ENCODE measurements at regions not wholly inside any gene's neighbourhood (a gene's known extent, or its start where the extent isn't known, plus 50 kb on each side); places are given as distances from the start of the nearest gene placed in this dataset.

DNA sequence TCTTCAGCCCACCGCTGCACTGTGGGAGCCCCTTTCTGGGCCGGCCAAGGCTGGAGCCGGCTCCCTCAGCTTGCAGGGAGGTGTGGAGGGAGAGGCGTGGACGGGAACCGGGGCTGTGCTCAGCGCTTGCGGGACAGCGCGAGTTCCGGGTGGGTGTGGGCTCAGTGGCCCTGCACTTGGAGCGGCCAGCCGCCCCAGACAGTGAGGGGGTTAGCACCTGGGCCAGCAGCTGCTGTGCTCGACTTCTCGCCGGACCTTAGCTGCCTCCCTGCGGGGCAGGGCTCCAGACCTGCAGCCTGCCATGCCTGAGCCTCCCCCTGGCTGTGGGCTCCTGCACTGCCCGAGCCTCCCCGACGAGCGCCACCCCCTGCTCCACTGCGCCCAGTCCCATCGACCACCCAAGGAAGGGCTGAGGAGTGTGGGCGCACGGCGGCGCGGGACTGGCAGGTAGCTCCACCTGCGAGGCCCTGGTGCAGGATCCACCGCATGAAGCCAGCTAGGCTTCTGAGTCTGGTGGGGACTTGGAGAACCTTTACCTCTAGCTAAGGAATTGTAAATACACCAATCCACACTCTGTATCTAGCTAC, 92.9 kb upstream of the MAST4 start:
- no peak for FAIRE-seq

DNA sequence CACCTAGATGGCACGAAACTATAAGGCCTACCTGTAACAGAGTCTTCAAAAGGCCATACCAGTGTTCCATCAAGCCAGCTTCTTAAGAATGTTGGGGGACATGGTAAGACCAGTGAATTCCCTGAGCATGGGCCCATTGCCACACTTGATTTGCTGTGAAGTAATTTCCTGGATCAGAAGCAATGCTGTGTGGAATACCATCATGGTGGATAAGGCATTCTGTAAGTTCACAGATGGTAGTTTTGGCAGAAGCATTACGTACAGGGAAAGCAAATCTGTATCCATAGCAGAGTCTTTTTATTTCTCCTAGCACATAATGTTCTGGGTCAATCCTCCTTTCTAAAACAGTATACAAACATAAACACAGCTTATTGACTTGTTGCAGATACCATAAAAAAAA, 89.1 kb upstream of the MAST4 start:
- no peak for FAIRE-seq

DNA sequence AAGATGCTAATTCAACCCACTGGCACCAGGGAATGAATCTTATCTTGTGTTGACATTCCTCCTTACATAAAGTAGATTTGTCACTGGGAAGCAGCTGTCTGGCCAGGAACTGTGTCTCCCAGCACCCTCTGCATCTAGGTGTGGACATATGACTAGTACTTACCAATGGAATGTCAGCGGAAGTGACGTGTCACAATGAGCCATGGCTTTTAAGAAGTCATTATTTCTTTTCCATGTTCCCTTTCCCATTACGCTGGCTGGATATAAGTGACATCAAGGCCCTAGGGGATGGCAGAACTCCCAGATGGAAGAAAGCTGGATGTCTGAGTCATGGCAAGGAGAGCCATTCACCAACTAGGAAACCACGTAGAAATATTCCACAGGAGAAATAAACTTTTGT, 84.7 kb upstream of the MAST4 start:
- FAIRE-seq: no peak

DNA sequence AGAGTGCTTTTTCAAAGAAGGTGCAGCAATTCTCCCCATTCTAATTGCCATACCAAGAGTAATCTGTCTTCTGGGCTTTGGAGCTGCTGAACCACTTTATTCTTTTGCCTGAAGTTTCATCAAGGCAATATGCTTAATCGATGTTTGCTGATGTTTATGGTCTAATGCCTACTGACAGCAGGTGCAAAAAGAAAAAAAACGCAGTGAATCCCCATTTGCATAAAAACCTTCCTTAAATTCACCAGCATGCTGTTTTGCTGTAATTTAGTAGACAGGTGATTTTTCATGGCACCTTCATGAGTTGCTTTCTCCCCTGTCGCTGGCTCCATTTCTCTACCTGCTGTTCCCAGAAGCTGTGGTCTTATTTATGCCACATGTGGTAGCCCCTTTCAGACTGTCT, 83.1 kb upstream of the MAST4 start:
- FAIRE-seq: no peak

DNA sequence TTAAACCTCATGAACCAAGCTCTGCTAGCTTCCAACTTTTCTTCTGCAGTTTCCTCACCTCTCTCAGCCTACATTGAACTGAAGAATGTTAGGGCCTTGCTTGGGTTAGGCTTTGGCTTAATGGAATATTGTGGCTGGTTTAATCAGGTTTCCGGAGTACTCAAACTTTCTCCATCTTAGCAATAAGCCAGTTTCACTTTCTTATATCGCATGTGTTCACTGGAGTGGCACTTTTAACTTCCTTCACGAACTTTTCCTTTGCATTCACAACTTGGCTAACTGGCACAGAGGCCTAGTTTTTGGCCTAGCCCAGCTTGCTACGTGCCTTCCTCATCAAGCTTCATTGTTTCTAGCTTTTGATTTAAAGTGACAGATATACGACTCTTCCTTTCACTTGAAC, 81.0 kb upstream of the MAST4 start:
- FAIRE-seq: no peak

DNA sequence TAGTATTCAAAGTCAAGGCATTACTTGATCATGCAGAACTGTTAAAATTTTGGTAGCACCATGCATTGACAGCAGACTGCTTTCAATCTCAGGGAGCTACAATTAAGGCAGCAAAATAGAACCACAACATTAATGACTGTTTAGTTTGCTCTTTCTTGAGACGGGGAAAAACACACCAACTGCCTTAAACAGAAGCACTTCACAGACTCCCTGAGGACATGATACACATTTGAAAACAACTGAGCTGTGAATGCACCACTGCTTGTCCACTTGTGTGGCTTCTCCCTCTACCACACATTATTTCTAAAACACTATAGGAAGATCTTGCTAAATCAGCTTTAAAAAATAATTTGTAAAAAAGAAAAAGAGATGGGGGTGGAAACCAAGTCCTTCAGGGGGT, 79.6 kb upstream of the MAST4 start:
- FAIRE-seq: no peak

DNA sequence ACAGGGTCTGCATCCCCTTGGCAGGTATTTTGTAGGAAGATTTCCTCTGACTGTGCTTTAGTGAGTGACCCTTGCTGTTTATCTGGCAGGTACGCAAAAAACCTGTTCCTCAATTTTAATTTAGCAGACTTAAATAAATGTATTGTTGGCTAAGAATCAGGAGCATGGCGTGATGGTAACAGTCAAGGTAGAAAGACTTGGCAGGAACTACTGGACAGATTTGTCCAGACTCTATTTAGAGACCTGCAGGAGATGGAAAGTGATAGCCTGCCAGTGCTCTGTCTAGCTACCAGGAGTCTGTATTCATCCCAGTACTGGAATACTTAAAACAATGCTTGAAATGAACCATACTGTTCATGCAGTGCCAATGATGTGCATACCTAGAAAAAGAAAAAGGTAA, 78.8 kb upstream of the MAST4 start:
- no peak for FAIRE-seq

DNA sequence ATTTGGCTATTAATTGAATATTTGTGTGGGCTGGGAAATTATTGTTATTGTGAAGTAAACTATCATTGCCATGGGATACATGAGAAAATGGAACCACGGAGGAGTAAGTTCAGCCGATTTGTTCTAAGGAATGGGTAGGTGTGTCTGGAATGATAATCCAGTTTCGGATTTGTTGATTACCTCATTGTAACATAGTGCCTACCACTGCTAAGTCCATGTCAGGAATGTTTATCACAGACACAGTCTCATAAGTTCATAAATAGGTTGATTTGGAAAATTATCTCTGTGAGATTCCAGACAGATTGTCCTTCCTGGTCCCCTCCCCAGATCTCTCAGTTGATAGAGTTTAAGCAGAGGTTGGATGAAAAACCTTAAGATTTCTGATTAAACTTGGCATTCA, 78.1 kb upstream of the MAST4 start:
- no peak for FAIRE-seq

DNA sequence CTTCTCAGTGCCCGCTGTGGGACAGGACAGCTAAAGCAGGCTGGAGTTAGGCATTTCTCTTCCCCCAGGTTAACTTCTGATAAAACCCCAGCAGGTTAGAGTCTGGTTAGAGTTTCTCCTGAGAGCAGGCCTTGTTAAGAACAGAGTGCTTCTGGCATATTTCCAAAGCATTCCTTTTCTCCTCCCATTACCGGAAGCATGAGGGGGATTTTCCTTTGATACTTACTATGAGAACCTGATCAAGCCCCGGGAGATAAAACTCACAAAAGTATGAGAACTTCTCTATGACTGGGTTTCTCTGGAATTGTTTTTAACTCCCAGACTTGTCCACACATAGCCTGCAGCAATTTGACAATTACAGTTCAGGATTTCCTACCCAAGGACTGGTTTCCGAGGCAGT, 77.4 kb upstream of the MAST4 start:
- FAIRE-seq: no peak

DNA sequence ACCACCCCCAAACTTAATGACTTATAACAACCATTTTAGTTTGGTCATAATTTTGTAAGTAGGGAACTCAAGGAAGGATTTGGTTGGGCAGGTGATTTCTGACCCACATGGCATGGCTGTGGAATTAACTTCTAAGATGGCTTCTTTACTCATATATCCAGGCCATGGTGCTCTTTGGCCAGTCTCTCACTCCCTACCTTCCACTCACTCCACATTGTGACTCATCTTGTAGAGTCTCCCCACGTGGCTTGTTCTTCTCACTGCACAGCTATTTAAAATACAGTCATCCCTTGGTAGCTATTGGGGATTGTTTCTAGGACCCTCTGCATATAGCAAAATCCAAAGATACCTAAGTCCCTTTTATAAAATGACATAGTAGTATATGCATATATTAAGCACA, 76.6 kb upstream of the MAST4 start:
- no peak for FAIRE-seq

DNA sequence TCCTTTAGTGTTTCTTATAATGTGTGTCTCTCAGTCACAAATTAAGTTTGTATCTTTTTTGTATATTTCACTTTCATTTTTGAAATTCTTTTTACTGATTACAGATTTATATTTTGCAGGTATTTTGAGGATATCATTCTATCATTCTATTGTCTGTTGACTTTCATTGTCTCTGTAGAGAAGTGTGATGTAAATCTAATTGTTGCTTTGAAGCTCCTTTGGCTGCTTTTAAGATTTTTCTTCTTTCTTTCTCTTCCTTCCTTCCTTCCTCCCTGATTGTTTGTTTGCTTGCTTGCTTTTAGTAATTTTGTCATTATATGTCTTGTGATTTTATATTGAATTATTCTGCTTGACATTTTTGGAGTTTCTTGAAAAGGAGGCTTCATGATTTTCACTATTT, 75.3 kb upstream of the MAST4 start:
- FAIRE-seq: no peak

DNA sequence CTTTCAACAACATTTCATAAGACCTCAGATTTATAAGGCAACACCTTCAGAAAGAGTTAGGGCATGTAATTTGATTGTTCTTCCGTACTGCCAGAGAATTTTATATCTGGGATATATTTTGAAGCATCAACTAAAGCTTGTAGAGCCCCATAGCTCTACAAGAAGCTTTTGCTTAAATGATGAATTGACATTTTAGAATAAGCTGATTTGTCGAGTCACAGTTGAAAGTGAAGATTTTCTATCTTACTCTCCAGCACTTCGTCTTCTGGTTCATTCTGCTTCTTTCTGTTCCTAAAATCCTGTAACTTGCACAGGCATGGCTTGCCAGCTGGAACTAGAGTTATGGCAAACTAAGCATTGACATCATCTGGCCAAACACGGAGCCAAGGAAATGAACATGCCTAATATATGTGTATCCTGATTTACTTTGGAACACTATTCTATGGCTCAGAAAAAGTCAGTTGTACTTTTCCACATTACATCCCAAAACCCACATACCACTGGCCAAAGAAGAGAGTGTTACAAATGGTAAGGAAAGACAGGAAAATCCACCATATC, 68.6 kb upstream of the MAST4 start:
- no peak for FAIRE-seq

DNA sequence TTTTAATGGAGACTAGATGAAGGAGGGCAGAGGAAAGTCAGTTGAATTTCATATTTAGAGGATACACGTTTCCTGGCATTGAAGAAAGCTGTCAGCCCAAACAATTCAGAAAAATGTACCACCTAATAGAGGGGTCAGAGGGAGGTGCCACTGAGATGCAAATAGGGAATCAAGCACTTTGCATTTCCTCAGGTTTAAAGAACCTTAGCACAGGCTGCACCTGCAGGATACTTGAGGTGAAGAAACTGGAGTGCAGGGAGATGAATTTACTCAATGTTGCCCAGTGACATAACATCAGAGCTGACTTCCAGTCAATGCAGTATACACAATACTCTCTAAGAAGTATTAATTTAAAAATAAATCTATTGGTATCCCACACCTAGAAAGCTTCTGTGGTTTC, 67.0 kb upstream of the MAST4 start:
- no peak for FAIRE-seq

DNA sequence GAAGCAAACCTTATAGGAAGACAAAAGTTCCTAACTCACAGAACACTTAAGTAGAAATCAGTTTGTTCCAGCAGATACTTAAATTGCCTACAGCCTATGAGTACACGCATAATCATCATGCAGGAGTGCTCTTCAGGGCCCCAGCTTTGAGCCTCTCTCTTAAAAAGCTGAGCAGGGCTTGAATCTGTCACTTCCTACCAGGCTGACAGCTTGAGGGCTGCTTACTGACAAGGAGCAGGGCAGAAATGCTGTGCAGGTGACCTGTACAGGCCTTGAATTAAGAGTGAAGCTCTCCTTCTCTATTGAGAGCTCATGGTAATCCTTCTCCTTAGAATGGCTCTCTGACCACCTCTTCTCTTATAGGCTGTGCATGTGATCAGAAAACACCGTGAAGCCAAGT, 66.5 kb upstream of the MAST4 start:
- no peak for FAIRE-seq

DNA sequence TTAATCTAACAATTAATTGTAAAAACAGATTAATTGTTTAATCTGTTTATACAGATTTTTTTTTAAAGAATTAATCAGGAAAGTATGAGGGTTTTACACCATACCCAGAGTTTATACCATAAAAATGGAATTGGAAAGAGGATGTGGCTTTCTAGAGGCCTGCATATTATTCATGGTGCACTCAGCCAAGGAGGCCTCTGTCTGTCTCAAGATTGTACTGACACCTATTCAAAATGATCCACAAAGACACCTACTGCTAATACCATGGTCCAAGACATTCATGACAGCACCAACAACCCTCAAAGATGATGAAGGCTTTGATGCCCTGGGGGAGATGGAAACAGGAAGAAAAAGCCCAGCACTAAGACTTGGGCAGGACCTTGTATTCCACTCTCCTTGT, 58.1 kb upstream of the MAST4 start:
- FAIRE-seq: no peak

DNA sequence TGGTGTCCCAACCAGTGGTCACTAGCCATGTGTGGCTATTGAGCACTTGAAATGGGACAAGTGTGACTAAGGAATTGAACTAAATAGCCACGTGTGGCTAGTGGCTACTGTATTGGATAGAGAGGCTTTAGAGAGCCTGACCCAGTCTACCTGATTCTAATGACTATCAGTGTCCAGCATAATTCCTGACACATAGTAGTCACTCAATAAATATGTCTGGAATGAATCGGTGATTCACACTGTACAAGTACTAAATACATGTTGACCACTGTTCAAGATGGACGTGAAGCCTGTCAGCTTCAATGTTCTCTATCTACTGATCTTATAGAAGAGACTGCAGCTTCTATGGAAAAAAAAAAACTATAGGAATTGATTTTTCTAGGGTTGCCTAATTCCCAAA, 57.7 kb upstream of the MAST4 start:
- no peak for FAIRE-seq

DNA sequence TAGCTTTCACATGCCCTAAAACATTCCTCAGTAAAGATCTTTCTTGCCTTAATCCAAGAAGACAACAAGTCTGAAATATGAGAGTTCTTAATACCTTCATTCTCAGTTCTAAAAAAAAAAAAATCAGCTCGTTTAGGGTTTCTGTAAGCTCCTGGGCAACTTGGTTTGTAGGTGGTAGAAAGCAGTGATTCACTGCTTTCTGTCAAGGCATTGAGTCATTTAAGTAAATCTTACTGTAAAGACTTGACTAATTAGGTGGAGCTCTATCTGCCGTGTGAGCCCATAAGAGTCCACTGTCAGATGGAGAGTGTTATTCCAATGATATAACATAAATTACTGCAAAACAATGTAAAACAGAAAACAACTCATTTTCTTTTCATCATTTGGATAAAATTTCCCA, 56.1 kb upstream of the MAST4 start:
- no peak for FAIRE-seq

DNA sequence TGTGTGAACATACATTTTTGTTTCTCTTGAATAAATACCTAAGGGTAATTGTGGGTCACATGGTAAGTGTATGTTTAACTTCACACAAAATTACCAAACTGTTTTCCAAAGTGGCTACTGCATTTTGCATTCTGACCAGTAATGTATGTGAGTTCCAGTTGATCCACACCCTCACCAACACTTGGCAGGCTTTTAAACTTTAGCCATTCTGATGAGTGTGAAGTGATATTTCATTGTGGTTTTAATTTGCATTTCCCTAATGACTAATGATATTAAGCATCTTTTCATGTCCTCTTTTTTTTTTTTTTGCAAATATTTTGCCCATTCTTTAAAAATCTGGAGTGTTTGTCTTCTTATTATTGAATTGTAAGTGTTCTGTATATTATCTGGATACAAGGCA, 53.5 kb upstream of the MAST4 start:
- FAIRE-seq: no peak

Data from A204.1 (cell line).